Gastroesophageal sphincter (tissue), 4 donors: ENCODE measurements at regions not wholly inside any gene's neighbourhood (a gene's known extent, or its start where the extent isn't known, plus 50 kb on each side); places are given as distances from the start of the nearest gene placed in this dataset.

Experiments used
- ATAC-seq: fragments of 150-250 bp; one replicate; pipeline ENCODE4 v1.9.1; 2016; ENCODE audit warnings: mild to moderate bottlenecking, moderate library complexity
- H3K27ac ChIP-seq, 4 donors: fragments of 200-600 bp; sonication (generic) in 3 of 4; 1 replicate in 3 of 4; 2 replicates in 1 of 4; pipeline ENCODE4 v1.5.1; 2016 to 2019
- H3K27me3 ChIP-seq: fragments of 200-600 bp; sonication (generic); one replicate; pipeline ENCODE4 v1.5.1; 2019
- H3K36me3 ChIP-seq, 2 donors: fragments of 200-600 bp; sonication (generic); one replicate each; pipeline ENCODE4 v1.5.1; 2019; ENCODE audit warnings: control low read depth in 1 of 2
- H3K4me1 ChIP-seq, 3 donors: fragments of 200-600 bp; sonication (generic); 1 replicate in 2 of 3; 2 replicates in 1 of 3; pipeline ENCODE4 v1.5.1; 2016 to 2019; ENCODE audit warnings: control low read depth in 2 of 3
- H3K4me3 ChIP-seq, 2 donors: fragments of 200-600 bp; sonication (generic); one replicate each; pipeline ENCODE4 v1.5.1; 2019; ENCODE audit warnings: mild to moderate bottlenecking in 1 of 2, moderate library complexity in 1 of 2
- H3K9me3 ChIP-seq, 3 donors: fragments of 200-600 bp; sonication (generic); one replicate each; pipeline ENCODE4 v1.5.1; 2017 to 2019; ENCODE audit warnings: control low read depth in 2 of 3
- EP300 ChIP-seq: sonication (generic); formaldehyde crosslinking; IDR thresholded peaks from one replicate; pipeline ENCODE4 v1.6.1; 2017; ENCODE audit warnings: antibody characterized with exemption, mild to moderate bottlenecking
- POLR2A ChIP-seq, 2 donors: fragments of 450-650 bp; IDR thresholded peaks; one replicate each; pipeline ENCODE4 v1.6.1; 2017; ENCODE audit warnings: antibody characterized with exemption in 2 of 2, mild to moderate bottlenecking in 2 of 2, moderate library complexity in 1 of 2
- POLR2AphosphoS5 ChIP-seq: sonication (generic); formaldehyde crosslinking; IDR thresholded peaks from one replicate; pipeline ENCODE4 v1.6.1; 2017; ENCODE audit warnings: antibody characterized with exemption
- WGBS, 2 donors: methylation state at CpG; one replicate each; pipeline ENCODE4 v1.1.5; 2018; ENCODE audit warnings: low coverage in 1 of 2; 5-methylcytosine and 5-hydroxymethylcytosine counted together
- TF ChIP-seq, protein P1 (sequence below), 4 experiments: fragments of 200-600 bp in 2 of 4; fragments of 450-650 bp in 2 of 4; sonication (generic) in 1 of 4; IDR thresholded peaks; one replicate each; pipeline ENCODE4 v1.5.1; 2017 to 2019; ENCODE audit warnings: antibody characterized with exemption in 4 of 4, mild to moderate bottlenecking in 2 of 4, moderate library complexity in 2 of 4

DNA sequence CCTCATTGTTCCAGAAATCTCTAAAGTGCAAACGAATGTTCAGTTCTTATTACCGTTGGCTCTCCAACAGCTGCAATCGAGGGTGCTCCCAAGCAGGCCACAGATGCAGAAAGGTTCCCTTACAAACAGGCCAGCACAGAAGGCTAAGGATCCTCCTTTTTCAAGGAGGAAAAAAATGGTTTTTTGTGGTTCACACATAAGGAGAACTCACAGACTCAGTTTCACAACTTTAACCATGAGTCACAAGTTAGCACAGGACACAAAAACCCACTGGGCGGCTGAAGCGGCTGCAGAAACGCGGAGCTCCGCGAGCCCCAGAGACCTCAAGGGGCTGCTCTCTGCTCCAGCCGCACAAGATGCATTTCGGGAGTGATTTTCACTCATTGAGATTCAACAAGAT is 98.2 kb upstream of the PRR5 start:
- no peak overlapping the region for H3K4me3 ChIP-seq
- no peak overlapping the region for H3K27ac ChIP-seq
- H3K9me3 ChIP-seq, result no peaks in the 10 kb centered on the region
- H3K27me3 ChIP-seq, result peaks cover 45% of the 10 kb centered on the region
- no peaks in the 10 kb centered on the region for H3K4me1 ChIP-seq
- no peaks in the 10 kb centered on the region for H3K36me3 ChIP-seq
- no peak for ATAC-seq
- no peak for TF ChIP-seq POLR2AphosphoS5
- WGBS, 2 donors, result 93% methylated on average over 3 of the region's 11 CpGs; no CpG with 5 or more reads in 1 of the 2 donors

DNA sequence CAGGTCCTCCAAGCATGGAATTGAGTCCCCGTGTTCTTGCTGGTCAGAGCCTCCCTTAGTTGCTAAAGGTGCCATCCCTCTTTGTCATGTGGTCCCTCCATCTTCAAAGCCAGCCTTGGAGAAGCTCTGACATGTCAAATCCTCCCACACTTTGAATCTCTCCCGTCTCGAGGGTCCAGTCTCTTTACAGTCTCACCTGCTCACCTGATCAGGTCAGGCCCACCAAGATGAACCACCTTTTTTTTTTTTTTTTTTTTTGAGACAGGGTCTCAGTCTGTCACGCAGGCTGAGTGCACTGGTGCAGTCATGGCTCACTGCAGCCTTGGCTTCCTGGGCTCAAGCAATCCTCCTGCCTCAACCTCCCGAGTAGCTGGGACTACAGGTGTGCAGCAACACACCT is 100.3 kb upstream of the PRR5 start:
- peaks cover 43% of the 10 kb centered on the region for H3K27me3 ChIP-seq
- WGBS, 2 donors, result 82 to 100% methylated on average over 1 to 4 of the region's 5 CpGs
- no peak for ATAC-seq
- no peak for TF ChIP-seq POLR2AphosphoS5
- no peak for TF ChIP-seq EP300
- TF ChIP-seq, protein P1, sequence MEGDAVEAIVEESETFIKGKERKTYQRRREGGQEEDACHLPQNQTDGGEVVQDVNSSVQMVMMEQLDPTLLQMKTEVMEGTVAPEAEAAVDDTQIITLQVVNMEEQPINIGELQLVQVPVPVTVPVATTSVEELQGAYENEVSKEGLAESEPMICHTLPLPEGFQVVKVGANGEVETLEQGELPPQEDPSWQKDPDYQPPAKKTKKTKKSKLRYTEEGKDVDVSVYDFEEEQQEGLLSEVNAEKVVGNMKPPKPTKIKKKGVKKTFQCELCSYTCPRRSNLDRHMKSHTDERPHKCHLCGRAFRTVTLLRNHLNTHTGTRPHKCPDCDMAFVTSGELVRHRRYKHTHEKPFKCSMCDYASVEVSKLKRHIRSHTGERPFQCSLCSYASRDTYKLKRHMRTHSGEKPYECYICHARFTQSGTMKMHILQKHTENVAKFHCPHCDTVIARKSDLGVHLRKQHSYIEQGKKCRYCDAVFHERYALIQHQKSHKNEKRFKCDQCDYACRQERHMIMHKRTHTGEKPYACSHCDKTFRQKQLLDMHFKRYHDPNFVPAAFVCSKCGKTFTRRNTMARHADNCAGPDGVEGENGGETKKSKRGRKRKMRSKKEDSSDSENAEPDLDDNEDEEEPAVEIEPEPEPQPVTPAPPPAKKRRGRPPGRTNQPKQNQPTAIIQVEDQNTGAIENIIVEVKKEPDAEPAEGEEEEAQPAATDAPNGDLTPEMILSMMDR (IDR thresholded peaks at IDR 0.05), result no peak
- no peak for TF ChIP-seq POLR2A (IDR thresholded peaks at IDR 0.05)
- H3K27ac ChIP-seq, result no peak overlapping the region
- H3K9me3 ChIP-seq, result no peaks in the 10 kb centered on the region
- H3K4me3 ChIP-seq, result no peak overlapping the region
- H3K4me1 ChIP-seq, result no peaks in the 10 kb centered on the region
- no peaks in the 10 kb centered on the region for H3K36me3 ChIP-seq

DNA sequence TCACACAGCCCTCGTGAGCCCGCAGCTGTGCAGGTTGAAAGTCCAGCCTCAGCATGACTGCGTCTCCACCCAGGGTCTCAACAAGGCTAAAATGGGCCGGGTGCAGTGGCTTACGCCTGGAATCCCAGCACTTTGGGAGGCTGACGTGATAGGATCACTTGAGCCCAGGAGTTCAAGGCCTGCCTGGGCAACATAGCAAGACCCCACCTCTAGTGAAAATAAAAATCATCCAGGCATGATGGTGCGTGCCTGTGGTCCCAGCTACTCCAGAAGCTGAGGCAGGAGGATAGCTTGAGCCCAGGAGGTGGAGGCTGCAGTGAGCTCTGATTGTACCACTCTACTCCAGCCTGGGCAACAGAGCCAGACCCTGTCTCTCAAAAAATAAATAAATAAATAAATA is 100.8 kb upstream of the PRR5 start:
- H3K27ac ChIP-seq, result no peak overlapping the region
- no peaks in the 10 kb centered on the region for H3K36me3 ChIP-seq
- H3K4me3 ChIP-seq, result no peak overlapping the region
- peaks cover 40% of the 10 kb centered on the region for H3K27me3 ChIP-seq
- WGBS, 2 donors, result 80% methylated on average over 2 of the region's 7 CpGs; no CpG with 5 or more reads in 1 of the 2 donors
- H3K9me3 ChIP-seq, result no peaks in the 10 kb centered on the region
- ATAC-seq, result no peak
- TF ChIP-seq EP300 (no peak), POLR2A (IDR thresholded peaks at IDR 0.05) (no peak), POLR2AphosphoS5 (no peak)
- TF ChIP-seq, protein P1 (IDR thresholded peaks at IDR 0.05), result no peak
- no peaks in the 10 kb centered on the region for H3K4me1 ChIP-seq

DNA sequence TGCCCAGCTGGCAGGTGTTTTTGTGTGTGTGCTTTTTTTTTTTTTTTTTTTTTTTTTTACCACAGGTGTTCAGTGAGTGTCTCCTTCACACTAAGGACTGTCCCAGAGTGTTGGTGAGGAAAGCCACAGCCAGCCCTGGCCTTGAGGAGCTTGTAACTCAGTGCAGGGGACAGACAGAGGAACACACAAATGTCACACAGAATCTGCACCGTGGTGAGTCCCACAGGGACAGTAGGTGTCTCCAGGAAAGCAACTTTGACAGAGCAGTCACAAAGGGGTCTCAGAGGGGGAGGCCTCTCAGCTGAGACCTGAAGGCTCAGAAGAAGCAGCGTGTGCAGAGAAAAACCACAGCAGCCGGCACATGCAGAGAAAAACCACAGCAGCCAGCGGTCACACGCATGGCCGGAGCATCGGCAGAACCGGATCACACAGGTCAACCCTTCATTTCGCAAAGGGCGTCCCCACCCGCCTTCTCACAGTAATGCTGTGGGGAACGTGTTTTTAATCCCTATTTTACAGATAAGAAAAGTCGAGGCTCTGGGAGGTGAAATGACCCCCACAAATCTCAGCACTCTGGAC is 101.7 kb upstream of the PRR5 start:
- TF ChIP-seq, protein P1 (IDR thresholded peaks at IDR 0.05), result no peak
- no peak for TF ChIP-seq POLR2AphosphoS5
- TF ChIP-seq POLR2A (IDR thresholded peaks at IDR 0.05), result no peak
- TF ChIP-seq EP300, result no peak
- ATAC-seq, result no peak
- Histone ChIP-seq H3K36me3 (no peaks in the 10 kb centered on the region), H3K9me3 (no peaks in the 10 kb centered on the region), H3K4me1 (no peaks in the 10 kb centered on the region), H3K27ac (no peak overlapping the region), H3K27me3 (peaks cover 35% of the 10 kb centered on the region), H3K4me3 (no peak overlapping the region)
- 70 to 91% methylated on average over 2 to 6 of the region's 13 CpGs for WGBS, 2 donors

DNA sequence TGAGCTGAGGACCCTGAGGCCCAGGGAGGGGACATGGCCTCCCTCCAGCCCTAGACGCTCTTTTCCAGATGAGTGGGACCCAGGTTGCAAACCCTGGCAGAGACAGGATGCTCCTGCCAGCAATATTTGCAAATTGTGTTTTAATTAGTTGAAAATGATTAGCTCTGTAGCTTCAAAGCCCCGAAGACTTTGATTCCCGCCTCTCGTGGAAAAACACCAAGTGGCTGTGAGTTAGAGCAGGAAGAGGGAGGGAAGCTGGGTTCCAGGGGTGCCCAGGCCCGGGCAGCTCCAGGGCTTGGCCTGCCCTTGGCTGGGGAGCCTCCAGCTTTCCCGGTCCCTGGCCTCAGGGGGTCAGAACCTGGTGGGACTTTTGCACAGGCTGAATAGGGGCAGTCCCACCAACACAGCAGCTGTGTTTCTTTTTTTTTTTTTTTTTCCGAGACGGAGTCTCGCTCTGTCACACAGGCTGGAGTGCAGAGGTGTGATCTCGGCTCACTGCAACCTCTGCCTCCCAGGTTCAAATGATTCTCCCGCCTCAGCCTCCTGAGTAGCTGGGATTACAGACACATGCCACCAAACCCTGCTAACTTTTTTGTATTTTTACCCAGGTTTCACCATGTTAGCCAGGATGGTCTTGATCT is 101.6 kb upstream of the RTL6 start:
- 61 to 76% methylated on average over 5 to 8 of the region's 11 CpGs for WGBS, 2 donors
- ATAC-seq, result no peak
- no peak overlapping the region for H3K27ac ChIP-seq
- H3K27me3 ChIP-seq, result peaks cover 37% of the 10 kb centered on the region
- H3K9me3 ChIP-seq, result no peaks in the 10 kb centered on the region
- H3K4me3 ChIP-seq, result no peak overlapping the region
- no peaks in the 10 kb centered on the region for H3K4me1 ChIP-seq
- TF ChIP-seq POLR2A (IDR thresholded peaks at IDR 0.05), result no peak
- TF ChIP-seq EP300, result no peak
- TF ChIP-seq POLR2AphosphoS5, result no peak
- TF ChIP-seq, protein P1 (IDR thresholded peaks at IDR 0.05), result no peak
- no peaks in the 10 kb centered on the region for H3K36me3 ChIP-seq
